ENCODE measurements at regions not wholly inside any gene's neighbourhood (a gene's known extent, or its start where the extent isn't known, plus 50 kb on each side); places are given as distances from the start of the nearest gene placed in this dataset.

- Histone ChIP-seq H3K27me3 (ENCODE audit: control insufficient read depth, insufficient read depth, low read length) (no peaks in the 10 kb centered on the region), H3K27ac (ENCODE audit: low read depth, low read length) (no peak overlapping the region), H3K4me3 (ENCODE audit: low read depth, low read length) (no peak overlapping the region), H3K36me3 (ENCODE audit: control insufficient read depth, insufficient read depth, low read length) (no peaks in the 10 kb centered on the region), H3K9me3 (ENCODE audit: control insufficient read depth, insufficient read depth, low read length) (no peaks in the 10 kb centered on the region), H3K4me1 (ENCODE audit: control insufficient read depth, insufficient read depth, low read length) (no peaks in the 10 kb centered on the region)
- no peak for DNase-seq (ENCODE audit: low read depth in 4 of 6, low spot score in 6 of 6)
- 75% methylated on average over 2 of the region's 6 CpGs for WGBS (ENCODE audit: insufficient coverage)
These were observed 204.1 kb upstream of the NEIL3 start for GRCh38 chr4:177105536-177105935.

DNA sequence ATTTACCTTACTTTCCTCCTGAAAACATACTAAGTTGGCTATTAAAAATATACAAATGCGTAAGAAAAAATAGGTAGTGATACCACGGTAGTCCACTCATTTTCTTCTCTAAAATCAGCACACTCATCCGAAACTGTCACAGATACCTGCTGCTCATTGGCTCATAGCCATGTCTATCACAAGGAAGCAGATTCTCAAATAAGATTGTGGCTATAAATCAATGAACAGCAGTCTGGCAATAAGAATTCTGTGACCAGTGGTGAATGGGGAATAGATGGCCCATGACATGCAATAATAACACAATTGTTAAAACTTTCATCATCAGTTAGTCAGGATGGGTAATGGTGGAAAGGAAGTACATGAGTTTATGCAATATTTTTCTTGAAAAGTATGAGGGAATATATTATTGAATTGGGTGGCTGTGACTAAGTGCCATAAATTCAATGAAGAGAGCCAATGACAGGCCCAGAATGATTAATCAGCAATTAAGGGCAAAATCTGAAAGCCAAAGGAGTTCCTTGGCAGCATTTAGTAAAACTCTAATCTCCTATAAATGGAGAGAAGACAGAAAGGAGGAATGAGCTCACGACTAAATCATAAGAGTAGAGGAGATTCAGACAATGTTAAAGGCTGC lies 202.3 kb upstream of the NEIL3 start:
- Histone ChIP-seq H3K27ac (ENCODE audit: low read depth, low read length) (no peak overlapping the region), H3K27me3 (ENCODE audit: control insufficient read depth, insufficient read depth, low read length) (no peaks in the 10 kb centered on the region), H3K36me3 (ENCODE audit: control insufficient read depth, insufficient read depth, low read length) (no peaks in the 10 kb centered on the region), H3K4me1 (ENCODE audit: control insufficient read depth, insufficient read depth, low read length) (no peaks in the 10 kb centered on the region), H3K4me3 (ENCODE audit: low read depth, low read length) (no peak overlapping the region), H3K9me3 (ENCODE audit: control insufficient read depth, insufficient read depth, low read length) (no peaks in the 10 kb centered on the region)
- peak in 1 of 6 donors; percentile 28 for DNase-seq (ENCODE audit: low read depth in 4 of 6, low spot score in 6 of 6)
- no CpG with 5 or more reads among the region's 4 CpGs for WGBS (ENCODE audit: insufficient coverage)

DNA sequence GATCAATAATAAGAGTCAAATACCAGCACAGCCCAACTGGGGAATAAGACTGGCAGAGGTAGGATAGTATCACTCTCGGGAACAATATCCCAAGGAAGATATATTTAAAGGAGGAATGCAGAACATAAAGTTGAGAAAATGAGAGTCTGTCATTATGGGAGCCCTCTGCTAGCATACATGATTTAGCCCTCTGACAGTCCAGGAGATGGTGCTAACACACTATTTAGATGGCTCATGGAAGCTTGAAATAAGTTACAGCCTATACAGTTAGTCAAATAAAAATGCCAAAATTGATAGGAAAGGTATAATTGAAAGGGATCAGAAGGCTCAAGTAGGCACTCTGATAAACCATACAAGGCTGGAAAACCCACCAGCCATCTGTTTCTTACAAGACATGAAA lies 201.0 kb upstream of the NEIL3 start:
- no peaks in the 10 kb centered on the region for H3K36me3 ChIP-seq (ENCODE audit: control insufficient read depth, insufficient read depth, low read length)
- no peak overlapping the region for H3K27ac ChIP-seq (ENCODE audit: low read depth, low read length)
- no peaks in the 10 kb centered on the region for H3K27me3 ChIP-seq (ENCODE audit: control insufficient read depth, insufficient read depth, low read length)
- no peak overlapping the region for H3K4me3 ChIP-seq (ENCODE audit: low read depth, low read length)
- no peaks in the 10 kb centered on the region for H3K9me3 ChIP-seq (ENCODE audit: control insufficient read depth, insufficient read depth, low read length)
- WGBS (ENCODE audit: insufficient coverage): no CpG with 5 or more reads among the region's 1 CpG
- no peaks in the 10 kb centered on the region for H3K4me1 ChIP-seq (ENCODE audit: control insufficient read depth, insufficient read depth, low read length)
- DNase-seq (ENCODE audit: low read depth in 4 of 6, low spot score in 6 of 6): no peak

DNA sequence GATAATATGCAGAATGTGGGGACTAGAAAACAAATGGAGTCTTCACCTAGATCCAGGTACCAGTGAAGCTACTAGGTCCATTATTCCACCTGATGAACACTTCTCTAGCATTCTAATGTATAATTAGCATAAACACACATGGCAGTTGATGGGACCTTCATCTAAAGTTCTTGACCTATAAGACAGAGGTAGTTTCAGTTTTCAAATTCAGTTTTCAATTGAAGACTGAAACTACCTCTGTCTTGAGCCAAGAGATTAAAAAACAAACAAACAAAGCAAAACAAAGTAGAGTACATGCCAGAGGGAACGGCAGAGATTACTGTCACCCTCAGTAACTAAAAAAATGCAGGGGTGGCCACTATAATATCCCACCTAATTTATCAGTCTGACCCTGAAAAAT lies 199.9 kb upstream of the NEIL3 start:
- H3K27me3 ChIP-seq (ENCODE audit: control insufficient read depth, insufficient read depth, low read length): no peaks in the 10 kb centered on the region
- H3K36me3 ChIP-seq (ENCODE audit: control insufficient read depth, insufficient read depth, low read length): no peaks in the 10 kb centered on the region
- H3K4me3 ChIP-seq (ENCODE audit: low read depth, low read length): no peak overlapping the region
- H3K27ac ChIP-seq (ENCODE audit: low read depth, low read length): no peak overlapping the region
- H3K9me3 ChIP-seq (ENCODE audit: control insufficient read depth, insufficient read depth, low read length): no peaks in the 10 kb centered on the region
- H3K4me1 ChIP-seq (ENCODE audit: control insufficient read depth, insufficient read depth, low read length): no peaks in the 10 kb centered on the region
- DNase-seq (ENCODE audit: low read depth in 4 of 6, low spot score in 6 of 6): no peak
- WGBS (ENCODE audit: insufficient coverage): no CpG with 5 or more reads among the region's 1 CpG

GRCh38 chr4:177116161-177116560 lies 193.5 kb upstream of the NEIL3 start:
- no peak for DNase-seq (ENCODE audit: low read depth in 4 of 6, low spot score in 6 of 6)
- Histone ChIP-seq H3K4me1 (ENCODE audit: control insufficient read depth, insufficient read depth, low read length) (no peaks in the 10 kb centered on the region), H3K4me3 (ENCODE audit: low read depth, low read length) (no peak overlapping the region), H3K36me3 (ENCODE audit: control insufficient read depth, insufficient read depth, low read length) (no peaks in the 10 kb centered on the region), H3K9me3 (ENCODE audit: control insufficient read depth, insufficient read depth, low read length) (peaks cover 2% of the 10 kb centered on the region), H3K27me3 (ENCODE audit: control insufficient read depth, insufficient read depth, low read length) (no peaks in the 10 kb centered on the region), H3K27ac (ENCODE audit: low read depth, low read length) (no peak overlapping the region)
- WGBS (ENCODE audit: insufficient coverage): no CpG with 5 or more reads among the region's 3 CpGs

DNA sequence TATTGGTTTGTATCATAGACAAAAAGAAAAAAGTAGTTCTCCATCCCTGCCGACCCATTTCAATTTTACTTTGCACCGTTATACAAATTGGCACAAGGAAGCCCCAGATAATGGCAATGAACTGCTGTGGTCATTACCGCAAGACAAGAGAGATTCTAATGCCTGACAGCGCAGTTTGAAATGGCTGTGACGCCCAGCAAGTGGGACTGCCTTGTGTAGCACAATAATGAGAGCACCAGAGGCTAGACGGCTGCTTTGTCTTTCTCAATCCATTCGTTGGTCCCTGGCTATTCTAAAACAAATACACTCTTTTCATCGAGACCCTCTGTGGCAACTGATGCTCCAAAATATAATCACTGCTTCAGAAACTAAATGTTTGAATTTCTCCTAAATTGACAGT lies 192.4 kb upstream of the NEIL3 start:
- Histone ChIP-seq H3K4me1 (ENCODE audit: control insufficient read depth, insufficient read depth, low read length) (no peaks in the 10 kb centered on the region), H3K9me3 (ENCODE audit: control insufficient read depth, insufficient read depth, low read length) (peaks cover 2% of the 10 kb centered on the region), H3K36me3 (ENCODE audit: control insufficient read depth, insufficient read depth, low read length) (no peaks in the 10 kb centered on the region), H3K27ac (ENCODE audit: low read depth, low read length) (no peak overlapping the region), H3K4me3 (ENCODE audit: low read depth, low read length) (no peak overlapping the region), H3K27me3 (ENCODE audit: control insufficient read depth, insufficient read depth, low read length) (no peaks in the 10 kb centered on the region)
- DNase-seq (ENCODE audit: low read depth in 4 of 6, low spot score in 6 of 6): peak in 3 of 6 donors; percentile 33 to 80 (median 65)
- 15% methylated on average over 8 of the region's 8 CpGs for WGBS (ENCODE audit: insufficient coverage)

- H3K4me3 ChIP-seq (ENCODE audit: low read depth, low read length): no peak overlapping the region
- H3K9me3 ChIP-seq (ENCODE audit: control insufficient read depth, insufficient read depth, low read length): peaks cover 2% of the 10 kb centered on the region
- no peaks in the 10 kb centered on the region for H3K4me1 ChIP-seq (ENCODE audit: control insufficient read depth, insufficient read depth, low read length)
- peak in 3 of 6 donors; percentile 22 to 90 (median 61) for DNase-seq (ENCODE audit: low read depth in 4 of 6, low spot score in 6 of 6)
- no peak overlapping the region for H3K27ac ChIP-seq (ENCODE audit: low read depth, low read length)
- no peaks in the 10 kb centered on the region for H3K27me3 ChIP-seq (ENCODE audit: control insufficient read depth, insufficient read depth, low read length)
- H3K36me3 ChIP-seq (ENCODE audit: control insufficient read depth, insufficient read depth, low read length): no peaks in the 10 kb centered on the region
These were observed 191.1 kb upstream of the NEIL3 start for GRCh38 chr4:177118596-177118995.

DNA sequence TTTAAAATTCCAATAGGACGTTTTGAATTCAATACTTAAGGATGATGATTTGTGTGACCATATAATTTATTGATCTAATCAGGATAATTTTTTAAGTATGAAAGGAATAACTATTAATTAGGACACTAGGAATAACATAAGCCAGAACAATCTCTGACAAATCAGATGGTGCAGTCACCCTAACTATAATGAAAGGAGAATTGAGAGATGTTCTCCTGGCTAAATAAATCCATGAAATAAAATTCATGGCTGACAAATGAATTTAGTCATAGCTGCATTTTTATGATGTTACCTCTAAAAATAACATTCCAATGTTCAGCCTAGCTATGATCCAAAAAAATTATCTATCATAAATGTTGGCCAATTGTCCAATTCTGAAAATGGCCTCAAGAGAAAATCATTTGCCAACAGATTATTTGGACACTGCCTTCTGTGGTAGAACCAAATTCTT lies 190.6 kb upstream of the NEIL3 start:
- no peaks in the 10 kb centered on the region for H3K4me1 ChIP-seq (ENCODE audit: control insufficient read depth, insufficient read depth, low read length)
- H3K36me3 ChIP-seq (ENCODE audit: control insufficient read depth, insufficient read depth, low read length): no peaks in the 10 kb centered on the region
- WGBS (ENCODE audit: insufficient coverage): no CpG with 5 or more reads among the region's 1 CpG
- no peak for DNase-seq (ENCODE audit: low read depth in 4 of 6, low spot score in 6 of 6)
- H3K9me3 ChIP-seq (ENCODE audit: control insufficient read depth, insufficient read depth, low read length): peaks cover 2% of the 10 kb centered on the region
- no peak overlapping the region for H3K27ac ChIP-seq (ENCODE audit: low read depth, low read length)
- H3K27me3 ChIP-seq (ENCODE audit: control insufficient read depth, insufficient read depth, low read length): no peaks in the 10 kb centered on the region
- no peak overlapping the region for H3K4me3 ChIP-seq (ENCODE audit: low read depth, low read length)

DNA sequence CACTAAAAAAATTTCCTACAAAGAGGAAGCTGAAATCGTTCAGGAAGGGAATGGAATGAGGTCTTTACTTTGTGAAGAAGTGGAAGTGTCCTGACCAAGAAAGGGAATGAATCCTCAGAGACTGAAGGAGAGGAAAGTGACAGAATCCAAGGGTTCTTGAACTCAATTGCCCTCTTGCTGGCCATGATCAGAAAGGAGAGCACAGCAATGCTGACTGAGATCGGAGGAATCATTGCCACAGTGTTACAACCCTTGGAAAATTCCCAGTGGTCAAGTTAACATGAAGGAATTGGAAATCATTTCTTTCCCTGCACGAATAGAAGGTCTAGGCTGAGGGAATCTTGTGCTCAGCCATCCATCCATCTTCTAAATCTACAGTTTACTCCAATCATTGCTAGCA lies 190.0 kb upstream of the NEIL3 start:
- H3K27ac ChIP-seq (ENCODE audit: low read depth, low read length): no peak overlapping the region
- DNase-seq (ENCODE audit: low read depth in 4 of 6, low spot score in 6 of 6): no peak
- no peak overlapping the region for H3K4me3 ChIP-seq (ENCODE audit: low read depth, low read length)
- no peaks in the 10 kb centered on the region for H3K27me3 ChIP-seq (ENCODE audit: control insufficient read depth, insufficient read depth, low read length)
- WGBS (ENCODE audit: insufficient coverage): 94% methylated on average over 2 of the region's 3 CpGs
- H3K9me3 ChIP-seq (ENCODE audit: control insufficient read depth, insufficient read depth, low read length): peaks cover 2% of the 10 kb centered on the region
- no peaks in the 10 kb centered on the region for H3K36me3 ChIP-seq (ENCODE audit: control insufficient read depth, insufficient read depth, low read length)
- H3K4me1 ChIP-seq (ENCODE audit: control insufficient read depth, insufficient read depth, low read length): no peaks in the 10 kb centered on the region

DNA sequence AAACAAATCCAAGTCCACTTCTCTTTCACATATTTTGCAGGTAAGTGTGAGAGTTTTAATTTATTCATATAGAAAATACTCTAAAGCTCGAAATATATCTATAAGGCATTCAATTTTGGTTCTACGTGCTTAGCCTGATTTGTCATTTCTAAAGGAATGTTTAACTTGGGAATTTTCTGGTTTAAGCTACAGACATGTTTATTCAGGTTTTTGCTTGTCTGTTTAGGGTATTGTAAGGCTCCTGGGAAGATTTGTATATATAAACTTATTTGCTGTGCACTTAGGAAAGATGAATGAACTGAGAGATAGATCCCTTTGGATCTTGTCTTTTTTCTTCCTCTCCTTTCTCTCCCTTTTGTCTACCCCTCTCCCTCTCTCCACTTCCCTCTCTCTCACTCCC lies 185.9 kb upstream of the NEIL3 start:
- Histone ChIP-seq H3K4me1 (ENCODE audit: control insufficient read depth, insufficient read depth, low read length) (no peaks in the 10 kb centered on the region), H3K27ac (ENCODE audit: low read depth, low read length) (no peak overlapping the region), H3K27me3 (ENCODE audit: control insufficient read depth, insufficient read depth, low read length) (no peaks in the 10 kb centered on the region), H3K36me3 (ENCODE audit: control insufficient read depth, insufficient read depth, low read length) (no peaks in the 10 kb centered on the region), H3K4me3 (ENCODE audit: low read depth, low read length) (no peak overlapping the region), H3K9me3 (ENCODE audit: control insufficient read depth, insufficient read depth, low read length) (peaks cover 2% of the 10 kb centered on the region)
- DNase-seq (ENCODE audit: low read depth in 4 of 6, low spot score in 6 of 6): no peak
- no CpG with 5 or more reads among the region's 2 CpGs for WGBS (ENCODE audit: insufficient coverage)

All from spinal cord (tissue), 9 donors.